Stimulated activated memory B cell treated with anti-CD40 and anti-IgM and Interleukin-4, amounts not matched to agents 10 μg/mL and 1 μg/mL and 100 μg/mL, for 72 hours (primary cell): ENCODE measurements at regions not wholly inside any gene's neighbourhood (a gene's known extent, or its start where the extent isn't known, plus 50 kb on each side); places are given as distances from the start of the nearest gene placed in this dataset.
"Not testable (repeated sequence)": the region's sequence is repeated elsewhere in the genome, so short reads cannot be mapped to it uniquely, and the experiment has no call there.

Experiments used
- ATAC-seq: fragments of 150-1000 bp; cut with Tn5 transposase; 2 replicates; pipeline ENCODE4 v1.10.0; 2021
- H3K27ac Mint-ChIP-seq: one replicate; pipeline ENCODE4 v1.8.0; 2022; ENCODE audit warnings: mild to moderate bottlenecking, mixed read lengths
- H3K27me3 Mint-ChIP-seq: one replicate; pipeline ENCODE4 v1.8.0; 2022; ENCODE audit warnings: mixed read lengths
- H3K36me3 Mint-ChIP-seq: one replicate; pipeline ENCODE4 v1.8.0; 2022; ENCODE audit warnings: mixed read lengths
- H3K4me1 Mint-ChIP-seq: one replicate; pipeline ENCODE4 v1.8.0; 2022; ENCODE audit warnings: mixed read lengths
- H3K4me3 Mint-ChIP-seq: one replicate; pipeline ENCODE4 v1.8.0; 2022; ENCODE audit warnings: mild to moderate bottlenecking, moderate library complexity, mixed read lengths
- H3K9me3 Mint-ChIP-seq: one replicate; pipeline ENCODE4 v1.8.0; 2022; ENCODE audit warnings: mixed read lengths

GRCh38 chr2:201946746-201947145 is 86.9 kb upstream of the FZD7 start:
- H3K9me3 Mint-ChIP-seq, ATAC-seq, H3K4me3 Mint-ChIP-seq, H3K4me1 Mint-ChIP-seq, H3K36me3 Mint-ChIP-seq, H3K27ac Mint-ChIP-seq: not testable (repeated sequence)
- H3K27me3 Mint-ChIP-seq: peaks cover 24% of the 10 kb centered on the region

GRCh38 chr2:201947287-201947686 is 86.4 kb upstream of the FZD7 start:
- H3K4me3 Mint-ChIP-seq: no peak overlapping the region
- no peak for ATAC-seq

DNA sequence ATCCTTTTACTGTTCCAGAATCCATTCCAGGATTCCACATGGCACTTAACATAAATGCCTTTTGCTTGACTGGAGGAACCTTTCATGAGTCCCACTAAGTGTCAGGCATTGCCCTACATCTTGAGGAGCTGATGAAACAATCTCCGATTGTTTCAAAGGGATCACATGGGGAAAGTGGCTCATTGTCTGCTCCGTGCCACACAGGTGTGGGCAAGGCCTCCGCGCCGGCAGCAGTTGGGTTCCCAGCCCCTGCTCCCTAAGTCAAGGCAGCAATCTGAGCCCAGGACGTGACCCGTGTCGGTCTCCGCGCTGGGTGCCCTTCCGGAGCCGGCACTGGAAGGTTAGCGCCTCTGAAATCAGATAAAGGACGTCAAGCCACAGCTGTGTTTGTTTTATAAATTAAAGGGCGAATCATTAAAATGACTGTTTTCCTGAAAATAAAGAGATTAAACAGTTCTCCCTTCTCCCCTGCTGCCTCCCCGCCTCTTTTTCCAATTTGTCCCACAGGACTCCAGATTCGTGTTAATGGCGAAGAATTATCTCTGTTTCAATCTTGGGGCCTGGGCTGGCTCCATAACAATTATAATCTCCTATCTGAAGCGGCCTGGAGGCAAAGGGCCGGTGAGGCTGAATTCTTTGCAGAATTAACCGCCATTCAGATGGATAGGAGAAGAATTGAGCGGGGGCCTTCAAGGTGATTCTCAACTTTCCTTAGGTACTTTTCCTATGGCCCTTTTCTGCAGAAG is 84.3 kb upstream of the FZD7 start:
- Mint-ChIP-seq H3K36me3 (no peaks in the 10 kb centered on the region), H3K27me3 (peaks cover 12% of the 10 kb centered on the region), H3K27ac (no peak overlapping the region), H3K4me1 (no peaks in the 10 kb centered on the region), H3K9me3 (no peaks in the 10 kb centered on the region), H3K4me3 (no peak overlapping the region)
- no peak for ATAC-seq

More at GRCh38 chr2:201947287-201947686, 86.4 kb upstream of the FZD7 start:
- Mint-ChIP-seq H3K27me3 (peaks cover 19% of the 10 kb centered on the region), H3K9me3 (no peaks in the 10 kb centered on the region), H3K4me1 (no peaks in the 10 kb centered on the region), H3K36me3 (no peaks in the 10 kb centered on the region), H3K27ac (no peak overlapping the region)

DNA sequence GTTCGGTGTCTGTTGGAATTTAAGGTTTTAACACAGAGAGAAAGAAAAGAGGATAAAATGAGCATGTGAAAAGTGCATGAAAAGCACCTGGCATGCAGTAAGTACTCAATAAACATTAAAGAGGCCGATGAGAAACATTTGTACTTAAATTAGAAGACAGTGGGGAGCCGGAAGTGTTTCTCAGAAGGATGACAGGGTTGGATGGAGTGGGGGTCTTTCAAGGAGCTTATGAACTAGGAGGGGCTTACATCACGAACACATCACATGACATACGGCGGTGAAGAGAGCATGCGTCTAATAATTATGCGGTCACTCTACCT is 83.8 kb upstream of the FZD7 start:
- Mint-ChIP-seq H3K4me1 (no peaks in the 10 kb centered on the region), H3K4me3 (no peak overlapping the region), H3K9me3 (no peaks in the 10 kb centered on the region), H3K36me3 (no peaks in the 10 kb centered on the region), H3K27me3 (peaks cover 13% of the 10 kb centered on the region), H3K27ac (no peak overlapping the region)
- no peak for ATAC-seq

GRCh38 chr2:201950606-201951005 is 83.0 kb upstream of the FZD7 start:
- no peaks in the 10 kb centered on the region for H3K36me3 Mint-ChIP-seq
- no peak overlapping the region for H3K27ac Mint-ChIP-seq
- H3K9me3 Mint-ChIP-seq: no peaks in the 10 kb centered on the region
- H3K4me3 Mint-ChIP-seq: no peak overlapping the region
- no peak for ATAC-seq
- H3K27me3 Mint-ChIP-seq: peaks cover 21% of the 10 kb centered on the region
- H3K4me1 Mint-ChIP-seq: no peaks in the 10 kb centered on the region

DNA sequence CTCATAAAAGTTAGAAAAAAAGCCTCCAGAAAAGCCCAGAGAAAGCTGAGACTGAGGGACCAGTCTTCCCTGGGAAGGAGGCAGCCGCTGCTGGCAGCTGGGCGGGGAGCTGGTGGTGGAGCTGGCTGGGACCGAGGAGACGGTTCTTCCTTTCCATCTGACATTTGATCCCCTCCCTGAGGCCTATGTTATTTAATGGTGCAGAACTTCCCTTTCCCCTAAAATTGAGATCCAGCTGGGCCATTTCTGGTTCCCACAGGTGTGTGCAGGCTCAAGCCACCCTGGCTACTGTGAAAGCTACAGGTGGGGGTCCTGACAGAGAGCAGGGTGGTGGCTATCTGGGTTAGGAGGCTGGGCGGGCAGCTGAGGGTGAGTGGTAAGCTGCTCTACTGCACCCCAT is 81.5 kb upstream of the FZD7 start:
- H3K4me3 Mint-ChIP-seq: no peak overlapping the region
- no peaks in the 10 kb centered on the region for H3K9me3 Mint-ChIP-seq
- no peaks in the 10 kb centered on the region for H3K4me1 Mint-ChIP-seq
- peaks cover 36% of the 10 kb centered on the region for H3K27me3 Mint-ChIP-seq
- no peaks in the 10 kb centered on the region for H3K36me3 Mint-ChIP-seq
- H3K27ac Mint-ChIP-seq: no peak overlapping the region
- ATAC-seq: no peak

DNA sequence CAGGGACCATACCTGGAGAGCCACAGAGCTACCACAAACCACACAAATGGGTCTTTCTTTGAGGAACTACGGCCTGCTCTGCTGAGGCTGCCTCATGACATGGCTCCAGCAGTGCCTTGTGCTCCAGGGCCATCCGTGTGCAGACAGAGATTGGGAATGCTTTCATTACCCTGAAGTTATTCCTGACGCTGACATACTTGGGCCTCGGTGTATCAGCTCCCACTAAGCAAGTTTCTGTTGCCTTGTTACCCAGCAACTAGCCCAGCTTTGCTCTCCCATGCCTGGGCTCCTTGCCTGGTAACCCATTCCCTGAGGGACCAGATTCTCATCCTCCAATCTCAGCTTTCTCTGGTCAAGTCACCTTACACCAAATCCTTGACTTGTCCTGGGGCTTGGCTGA is 80.3 kb upstream of the FZD7 start:
- Mint-ChIP-seq H3K9me3 (no peaks in the 10 kb centered on the region), H3K27ac (no peak overlapping the region), H3K4me3 (no peak overlapping the region), H3K4me1 (no peaks in the 10 kb centered on the region), H3K27me3 (peaks cover 36% of the 10 kb centered on the region), H3K36me3 (no peaks in the 10 kb centered on the region)
- no peak for ATAC-seq

GRCh38 chr2:201953880-201954279 is 79.8 kb upstream of the FZD7 start:
- Mint-ChIP-seq H3K4me1 (no peaks in the 10 kb centered on the region), H3K27ac (no peak overlapping the region), H3K36me3 (no peaks in the 10 kb centered on the region), H3K9me3 (no peaks in the 10 kb centered on the region), H3K27me3 (peaks cover 36% of the 10 kb centered on the region), H3K4me3 (no peak overlapping the region)
- ATAC-seq: no peak

DNA sequence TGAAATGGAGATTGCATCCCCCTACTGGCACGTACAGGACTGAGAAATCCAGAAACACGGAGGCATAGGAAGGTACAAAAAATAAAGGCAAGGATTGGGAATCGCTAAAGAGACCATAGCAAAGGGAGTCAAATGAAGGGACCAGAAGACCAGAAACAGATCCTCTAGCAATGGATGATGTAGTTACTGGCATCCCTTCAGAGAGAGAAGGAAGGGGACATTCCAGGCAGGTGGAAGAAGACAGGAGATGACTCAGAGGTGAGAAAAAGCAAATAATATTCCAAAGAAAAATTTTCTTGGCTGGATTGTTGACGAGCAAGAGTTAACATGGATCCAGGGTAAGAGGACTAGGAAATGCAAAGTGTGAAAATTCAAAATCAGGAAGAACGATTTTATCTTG is 78.4 kb upstream of the FZD7 start:
- ATAC-seq: no peak
- H3K4me3 Mint-ChIP-seq: no peak overlapping the region

DNA sequence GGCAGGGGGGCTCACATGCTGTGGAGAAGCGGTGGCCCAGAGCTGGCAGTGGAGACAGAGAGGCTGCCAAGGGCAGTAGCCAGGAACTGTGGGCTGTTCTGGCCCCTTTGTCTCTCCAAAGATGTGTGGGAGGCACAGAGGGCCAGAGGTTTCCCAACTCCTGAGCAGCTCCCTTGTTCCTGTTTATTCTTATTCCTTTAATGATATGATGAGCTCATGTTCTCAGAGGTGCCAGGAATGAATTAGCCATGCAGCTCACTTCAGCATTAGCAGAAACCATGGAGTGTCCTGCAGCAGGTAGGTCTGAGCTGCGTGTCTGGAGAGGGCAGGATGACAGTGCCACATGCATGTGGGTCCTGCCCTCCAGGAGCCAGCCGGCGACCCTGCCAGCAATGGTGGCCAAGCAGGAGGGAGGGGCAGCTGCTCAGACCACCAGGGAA is 77.9 kb upstream of the FZD7 start:
- Mint-ChIP-seq H3K4me3 (no peak overlapping the region), H3K27ac (no peak overlapping the region), H3K36me3 (no peaks in the 10 kb centered on the region), H3K4me1 (no peaks in the 10 kb centered on the region), H3K9me3 (no peaks in the 10 kb centered on the region), H3K27me3 (peaks cover 24% of the 10 kb centered on the region)
- no peak for ATAC-seq

More for the DNA sequence above, 78.4 kb upstream of the FZD7 start:
- Mint-ChIP-seq H3K9me3 (no peaks in the 10 kb centered on the region), H3K36me3 (no peaks in the 10 kb centered on the region), H3K27ac (no peak overlapping the region), H3K27me3 (peaks cover 25% of the 10 kb centered on the region), H3K4me1 (no peaks in the 10 kb centered on the region)

DNA sequence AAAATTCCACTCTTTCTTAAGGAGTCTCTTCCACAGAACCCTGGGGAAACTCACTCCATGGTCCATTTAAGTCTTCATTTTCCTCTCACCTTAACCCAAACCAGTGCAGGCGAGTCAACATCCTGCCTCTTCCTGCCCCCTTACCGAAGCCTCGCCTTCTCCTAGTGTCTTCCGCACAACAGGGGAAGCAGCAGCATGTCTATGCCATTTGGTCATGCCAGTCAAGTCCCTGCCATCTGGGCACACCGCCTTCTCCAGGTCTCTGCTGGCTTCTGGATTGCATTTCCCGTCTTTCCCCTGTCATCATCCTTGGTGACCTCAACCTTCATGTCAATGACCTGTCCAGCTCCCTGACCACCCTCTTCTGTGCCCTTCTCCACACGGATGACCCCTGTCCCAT is 77.3 kb upstream of the FZD7 start:
- Mint-ChIP-seq H3K27me3 (peaks cover 24% of the 10 kb centered on the region), H3K9me3 (no peaks in the 10 kb centered on the region), H3K4me3 (no peak overlapping the region), H3K27ac (no peak overlapping the region), H3K4me1 (no peaks in the 10 kb centered on the region), H3K36me3 (no peaks in the 10 kb centered on the region)
- ATAC-seq: no peak

GRCh38 chr2:201957091-201957490 is 76.6 kb upstream of the FZD7 start:
- peaks cover 24% of the 10 kb centered on the region for H3K27me3 Mint-ChIP-seq
- no peak for ATAC-seq
- H3K36me3 Mint-ChIP-seq: no peaks in the 10 kb centered on the region
- H3K4me1 Mint-ChIP-seq: no peaks in the 10 kb centered on the region
- no peak overlapping the region for H3K4me3 Mint-ChIP-seq
- H3K27ac Mint-ChIP-seq: no peak overlapping the region
- H3K9me3 Mint-ChIP-seq: no peaks in the 10 kb centered on the region

DNA sequence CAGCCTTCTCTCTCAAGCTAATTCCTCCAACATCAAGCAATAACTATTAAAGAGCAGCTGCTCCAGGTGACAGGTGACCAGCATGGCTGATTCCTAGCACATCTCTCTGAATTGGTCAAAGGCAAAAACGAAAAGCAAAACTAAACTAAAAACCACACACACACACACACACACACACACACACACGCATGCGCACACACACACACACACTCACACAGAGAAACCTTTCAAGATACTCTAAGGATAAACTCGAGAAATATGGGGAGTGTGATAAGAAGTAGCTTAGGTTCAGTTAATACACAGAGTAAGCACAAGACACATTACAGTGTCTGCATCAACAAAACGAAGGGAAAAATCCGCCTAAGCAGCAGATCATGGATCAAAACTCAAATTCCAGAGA is 74.5 kb upstream of the FZD7 start:
- Mint-ChIP-seq H3K36me3 (no peaks in the 10 kb centered on the region), H3K9me3 (no peaks in the 10 kb centered on the region), H3K4me3 (no peak overlapping the region), H3K4me1 (no peaks in the 10 kb centered on the region), H3K27ac (no peak overlapping the region), H3K27me3 (peaks cover 24% of the 10 kb centered on the region)
- ATAC-seq: no peak

DNA sequence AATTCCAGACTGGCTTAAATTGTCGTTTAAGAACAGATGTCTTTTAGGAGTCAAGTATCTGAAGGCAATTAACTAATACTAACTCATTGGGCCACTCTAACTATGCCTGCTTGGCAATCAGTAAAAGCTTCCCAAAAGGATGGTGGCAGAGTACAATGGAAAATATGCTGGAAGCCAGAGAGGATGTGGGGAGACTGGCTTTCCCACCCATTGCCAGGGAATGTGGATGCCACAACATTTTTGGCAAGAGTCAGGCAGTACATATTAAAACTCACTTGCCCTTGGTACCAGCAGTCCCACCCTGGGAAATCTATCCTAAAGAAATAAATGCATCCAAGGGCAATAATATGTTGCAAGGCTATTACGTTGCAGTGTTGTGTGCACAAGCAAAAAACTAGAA is 74.0 kb upstream of the FZD7 start:
- H3K27me3 Mint-ChIP-seq: peaks cover 24% of the 10 kb centered on the region
- H3K36me3 Mint-ChIP-seq: no peaks in the 10 kb centered on the region
- no peaks in the 10 kb centered on the region for H3K4me1 Mint-ChIP-seq
- no peak for ATAC-seq
- no peak overlapping the region for H3K4me3 Mint-ChIP-seq
- H3K9me3 Mint-ChIP-seq: no peaks in the 10 kb centered on the region
- no peak overlapping the region for H3K27ac Mint-ChIP-seq

DNA sequence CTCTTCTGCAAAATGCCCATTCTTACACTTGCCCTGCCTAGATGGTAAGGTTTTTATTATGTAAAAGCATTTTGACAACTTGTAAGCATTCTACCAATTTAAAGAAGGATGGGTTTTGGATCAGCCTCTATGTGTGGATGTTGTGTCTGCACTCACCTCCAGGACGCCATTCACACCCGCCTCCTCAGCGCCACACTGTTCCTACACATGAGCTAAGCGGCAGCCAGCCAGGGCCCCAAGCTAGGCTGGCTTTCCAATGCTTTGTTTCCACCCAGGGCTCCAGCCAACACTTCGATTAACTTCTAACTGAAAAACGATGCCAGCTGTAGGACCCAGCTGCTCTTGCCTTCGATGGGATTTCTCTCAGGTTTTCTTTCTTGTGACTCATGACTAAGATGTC is 73.3 kb upstream of the FZD7 start:
- no peaks in the 10 kb centered on the region for H3K4me1 Mint-ChIP-seq
- no peak overlapping the region for H3K4me3 Mint-ChIP-seq
- no peak for ATAC-seq
- no peak overlapping the region for H3K27ac Mint-ChIP-seq
- H3K9me3 Mint-ChIP-seq: no peaks in the 10 kb centered on the region
- H3K36me3 Mint-ChIP-seq: no peaks in the 10 kb centered on the region
- H3K27me3 Mint-ChIP-seq: peaks cover 19% of the 10 kb centered on the region

GRCh38 chr2:201961401-201961800 is 72.3 kb upstream of the FZD7 start:
- H3K4me1 Mint-ChIP-seq: no peaks in the 10 kb centered on the region
- ATAC-seq: no peak
- H3K27me3 Mint-ChIP-seq: peaks cover 8% of the 10 kb centered on the region
- H3K9me3 Mint-ChIP-seq: no peaks in the 10 kb centered on the region
- H3K36me3 Mint-ChIP-seq: no peaks in the 10 kb centered on the region
- no peak overlapping the region for H3K4me3 Mint-ChIP-seq
- no peak overlapping the region for H3K27ac Mint-ChIP-seq
